ENCODE measurements at regions not wholly inside any gene's neighbourhood (a gene's known extent, or its start where the extent isn't known, plus 50 kb on each side); places are given as distances from the start of the nearest gene placed in this dataset.

- CTCF ChIA-PET: no interaction called here
- H3K9me3 ChIP-seq: no peaks in the 10 kb centered on the region
- DNase-seq (ENCODE audit: low read depth in 1 of 2, low spot score in 1 of 2) (no peak), FAIRE-seq (no peak), ATAC-seq (no peak)
- TF ChIP-seq GATA3 (IDR thresholded peaks at IDR 0.05; ENCODE audit: borderline replicate concordance) (no peak), NR3C1 (IDR thresholded peaks at IDR 0.05) (no peak), RARB (CRISPR knock-in tag; IDR thresholded peaks at IDR 0.05) (no peak)
- H3K4me2 ChIP-seq: no peak overlapping the region
- no peak overlapping the region for H3K27ac ChIP-seq
- POLR2A ChIA-PET: no interaction called here
- WGBS (ENCODE audit: missing lambda C conversion rate): 16% methylated on average over 3 of the region's 3 CpGs
- H3K4me1 ChIP-seq: no peaks in the 10 kb centered on the region
- H3K4me3 ChIP-seq: no peak overlapping the region
Measured at GRCh38 chr3:127354761-127355160, 66.9 kb upstream of the PRR20G start.

DNA sequence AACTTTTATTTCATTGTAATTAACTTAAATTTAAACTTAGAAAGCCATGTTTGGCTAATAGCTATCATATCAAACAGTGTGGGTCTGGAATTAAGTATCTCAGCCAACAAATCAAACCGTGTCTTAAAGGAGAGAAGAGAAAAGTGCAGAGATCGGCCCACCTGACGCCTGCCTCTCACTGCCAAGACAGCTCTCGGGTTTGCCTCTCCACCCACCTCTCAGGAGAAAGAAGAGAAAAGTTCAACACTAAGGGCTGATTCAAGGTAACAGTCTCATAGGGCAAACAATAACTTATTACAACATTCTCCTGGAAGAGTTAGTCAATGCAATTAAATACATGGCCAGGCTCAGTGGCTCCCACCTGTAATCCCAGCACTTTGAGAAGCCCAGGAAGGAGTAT is 64.8 kb upstream of the PRR20G start:
- POLR2A ChIA-PET: no interaction called here
- no peaks in the 10 kb centered on the region for H3K9me3 ChIP-seq
- 45% methylated on average over 4 of the region's 4 CpGs for WGBS (ENCODE audit: missing lambda C conversion rate)
- H3K4me3 ChIP-seq: no peak overlapping the region
- FAIRE-seq: no peak
- TF ChIP-seq RARB (CRISPR knock-in tag; IDR thresholded peaks at IDR 0.05): no peak
- TF ChIP-seq CHD4 (IDR thresholded peaks at IDR 0.05; ENCODE audit: borderline replicate concordance): no peak
- TF ChIP-seq RNF2 (IDR thresholded peaks at IDR 0.05; ENCODE audit: borderline replicate concordance, low read depth): no peak
- TF ChIP-seq RAD21 (conservative IDR thresholded peaks at IDR 0.05 in 1 of 2, IDR thresholded peaks at IDR 0.05 in 1 of 2): no peak
- TF ChIP-seq ZNF302 (CRISPR knock-in tag; IDR thresholded peaks at IDR 0.05): no peak
- TF ChIP-seq SREBF2 (IDR thresholded peaks at IDR 0.05): no peak
- TF ChIP-seq TFCP2L1 (CRISPR knock-in tag; IDR thresholded peaks at IDR 0.05): no peak
- TF ChIP-seq CBX8 (IDR thresholded peaks at IDR 0.05): no peak
- no peak for TF ChIP-seq BCL3 (IDR thresholded peaks at IDR 0.05)
- TF ChIP-seq HEYL (CRISPR knock-in tag; IDR thresholded peaks at IDR 0.05): no peak
- TF ChIP-seq, protein P1, sequence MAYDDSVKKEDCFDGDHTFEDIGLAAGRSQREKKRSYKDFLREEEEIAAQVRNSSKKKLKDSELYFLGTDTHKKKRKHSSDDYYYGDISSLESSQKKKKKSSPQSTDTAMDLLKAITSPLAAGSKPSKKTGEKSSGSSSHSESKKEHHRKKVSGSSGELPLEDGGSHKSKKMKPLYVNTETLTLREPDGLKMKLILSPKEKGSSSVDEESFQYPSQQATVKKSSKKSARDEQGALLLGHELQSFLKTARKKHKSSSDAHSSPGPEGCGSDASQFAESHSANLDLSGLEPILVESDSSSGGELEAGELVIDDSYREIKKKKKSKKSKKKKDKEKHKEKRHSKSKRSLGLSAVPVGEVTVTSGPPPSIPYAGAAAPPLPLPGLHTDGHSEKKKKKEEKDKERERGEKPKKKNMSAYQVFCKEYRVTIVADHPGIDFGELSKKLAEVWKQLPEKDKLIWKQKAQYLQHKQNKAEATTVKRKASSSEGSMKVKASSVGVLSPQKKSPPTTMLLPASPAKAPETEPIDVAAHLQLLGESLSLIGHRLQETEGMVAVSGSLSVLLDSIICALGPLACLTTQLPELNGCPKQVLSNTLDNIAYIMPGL (CRISPR knock-in tag; IDR thresholded peaks at IDR 0.05; ENCODE audit: borderline replicate concordance): no peak
- no peak for ATAC-seq
- no peak overlapping the region for H3K4me2 ChIP-seq
- CTCF ChIA-PET: no interaction called here
- H3K4me1 ChIP-seq: no peaks in the 10 kb centered on the region
- no peak overlapping the region for H3K27ac ChIP-seq
- DNase-seq (ENCODE audit: low read depth in 1 of 2, low spot score in 1 of 2): no peak

- DNase-seq (ENCODE audit: low read depth in 1 of 2, low spot score in 1 of 2) (no peak), FAIRE-seq (no peak), ATAC-seq (no peak)
- H3K4me3 ChIP-seq: no peak overlapping the region
- TF ChIP-seq JUNB (IDR thresholded peaks at IDR 0.05): no peak
- TF ChIP-seq PBX3 (IDR thresholded peaks at IDR 0.05): no peak
- no peak for TF ChIP-seq BCL3 (IDR thresholded peaks at IDR 0.05)
- no peak for TF ChIP-seq RARB (CRISPR knock-in tag; IDR thresholded peaks at IDR 0.05)
- TF ChIP-seq, protein P2, sequence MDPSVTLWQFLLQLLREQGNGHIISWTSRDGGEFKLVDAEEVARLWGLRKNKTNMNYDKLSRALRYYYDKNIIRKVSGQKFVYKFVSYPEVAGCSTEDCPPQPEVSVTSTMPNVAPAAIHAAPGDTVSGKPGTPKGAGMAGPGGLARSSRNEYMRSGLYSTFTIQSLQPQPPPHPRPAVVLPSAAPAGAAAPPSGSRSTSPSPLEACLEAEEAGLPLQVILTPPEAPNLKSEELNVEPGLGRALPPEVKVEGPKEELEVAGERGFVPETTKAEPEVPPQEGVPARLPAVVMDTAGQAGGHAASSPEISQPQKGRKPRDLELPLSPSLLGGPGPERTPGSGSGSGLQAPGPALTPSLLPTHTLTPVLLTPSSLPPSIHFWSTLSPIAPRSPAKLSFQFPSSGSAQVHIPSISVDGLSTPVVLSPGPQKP (IDR thresholded peaks at IDR 0.05; ENCODE audit: low read depth, low read length): no peak
- TF ChIP-seq RNF2 (IDR thresholded peaks at IDR 0.05; ENCODE audit: borderline replicate concordance, low read depth): no peak
- no peak for TF ChIP-seq ZNF302 (CRISPR knock-in tag; IDR thresholded peaks at IDR 0.05)
- TF ChIP-seq MAFK (IDR thresholded peaks at IDR 0.05; ENCODE audit: partially characterized antibody): no peak
- TF ChIP-seq MYC (IDR thresholded peaks at IDR 0.05; ENCODE audit: borderline replicate concordance, low read length): no peak
- TF ChIP-seq NFE2L2 (conservative IDR thresholded peaks at IDR 0.05; ENCODE audit: low read length): no peak
- no peak for TF ChIP-seq FOXS1 (CRISPR knock-in tag; IDR thresholded peaks at IDR 0.05)
- TF ChIP-seq FOSL2 (IDR thresholded peaks at IDR 0.05): no peak
- TF ChIP-seq FOSL2 (CRISPR knock-in tag; IDR thresholded peaks at IDR 0.05): no peak
- no peaks in the 10 kb centered on the region for H3K4me1 ChIP-seq
- WGBS (ENCODE audit: missing lambda C conversion rate): 70% methylated on average over 10 of the region's 12 CpGs
- ChIA-PET CTCF (no interaction called here), POLR2A (no interaction called here)
- H3K9me3 ChIP-seq: no peaks in the 10 kb centered on the region
- H3K27ac ChIP-seq: no peak overlapping the region
- H3K4me2 ChIP-seq: no peak overlapping the region
Measured at GRCh38 chr3:127351775-127352350, 64.0 kb upstream of the PRR20G start.
